ENCODE measurements at regions not wholly inside any gene's neighbourhood (a gene's known extent, or its start where the extent isn't known, plus 50 kb on each side); places are given as distances from the start of the nearest gene placed in this dataset.

DNA sequence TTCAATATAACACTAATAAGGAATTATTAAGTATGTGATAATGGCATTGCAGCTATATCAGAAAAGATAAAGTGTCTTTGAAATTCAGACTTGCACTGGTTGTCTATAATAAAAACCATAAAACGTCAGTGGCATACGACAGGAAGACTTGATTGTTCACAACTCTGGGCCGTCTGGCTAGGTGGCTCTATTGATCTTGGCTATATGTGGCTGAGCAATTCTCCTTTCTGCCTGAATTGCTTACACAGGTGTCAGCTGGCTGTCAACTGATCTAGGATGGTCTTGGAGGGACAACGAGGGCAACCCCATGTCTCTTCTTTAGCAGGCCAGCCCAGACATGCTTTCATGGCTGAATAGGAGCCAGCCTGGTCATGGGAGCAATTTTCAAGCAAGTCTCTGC lies 359.1 kb downstream of the QKI start:
- Mint-ChIP-seq H3K9me3 (no peaks in the 10 kb centered on the region), H3K27ac (no peak overlapping the region), H3K27me3 (peaks cover 14% of the 10 kb centered on the region), H3K4me1 (ENCODE audit: low read depth) (no peaks in the 10 kb centered on the region), H3K4me3 (no peak overlapping the region), H3K36me3 (ENCODE audit: low read depth) (no peaks in the 10 kb centered on the region)

- Mint-ChIP-seq H3K27me3 (peaks cover 17% of the 10 kb centered on the region), H3K4me3 (no peak overlapping the region), H3K36me3 (ENCODE audit: low read depth) (no peaks in the 10 kb centered on the region), H3K9me3 (no peaks in the 10 kb centered on the region), H3K27ac (no peak overlapping the region), H3K4me1 (ENCODE audit: low read depth) (no peaks in the 10 kb centered on the region)
Observed at GRCh38 chr6:163772701-163773100, 358.2 kb downstream of the QKI start.

- Mint-ChIP-seq H3K36me3 (ENCODE audit: low read depth) (no peaks in the 10 kb centered on the region), H3K4me1 (ENCODE audit: low read depth) (no peaks in the 10 kb centered on the region), H3K27me3 (peaks cover 23% of the 10 kb centered on the region), H3K27ac (no peak overlapping the region), H3K9me3 (no peaks in the 10 kb centered on the region), H3K4me3 (no peak overlapping the region)
Observed at GRCh38 chr6:163771180-163771579, 356.7 kb downstream of the QKI start.

DNA sequence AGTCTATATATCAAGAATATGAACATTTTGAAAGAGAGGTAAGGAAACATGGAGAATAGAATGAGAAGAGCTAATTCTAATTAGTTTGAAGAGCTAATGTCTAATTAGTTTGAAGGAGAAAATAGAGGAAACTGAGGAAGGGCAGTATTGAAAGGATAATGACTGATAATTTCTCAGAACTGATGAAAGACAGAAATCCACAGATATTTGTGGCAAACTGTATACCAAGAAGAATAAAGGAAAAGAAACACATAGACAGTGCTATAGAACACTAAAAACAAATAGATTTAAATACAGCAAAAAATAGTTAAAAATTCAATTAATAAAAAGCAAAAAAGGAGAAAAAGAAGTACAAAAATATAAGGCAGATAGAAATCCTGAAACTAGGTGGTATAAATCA lies 354.4 kb downstream of the QKI start:
- Mint-ChIP-seq H3K27me3 (peaks cover 32% of the 10 kb centered on the region), H3K4me1 (ENCODE audit: low read depth) (peaks cover 3% of the 10 kb centered on the region), H3K4me3 (no peak overlapping the region), H3K9me3 (no peaks in the 10 kb centered on the region), H3K36me3 (ENCODE audit: low read depth) (no peaks in the 10 kb centered on the region), H3K27ac (no peak overlapping the region)

DNA sequence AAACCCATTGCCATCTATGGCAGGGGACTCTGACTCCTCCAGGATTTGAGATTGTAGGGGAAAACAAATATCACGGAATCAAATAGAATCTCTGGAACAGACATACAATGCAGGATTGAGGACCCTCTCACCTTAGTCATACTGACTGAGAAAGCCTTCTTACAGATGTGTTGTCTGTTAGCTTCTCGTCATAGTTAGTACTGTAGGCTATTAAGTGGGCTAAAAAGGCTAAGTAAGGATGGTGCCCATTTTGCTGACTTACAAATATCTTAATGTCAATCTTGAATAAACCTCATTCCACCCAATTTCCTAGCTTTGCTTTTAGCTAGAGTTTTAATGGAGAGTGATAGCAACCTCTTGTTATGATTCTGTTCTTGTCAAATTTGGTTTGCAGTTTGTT lies 352.4 kb downstream of the QKI start:
- Mint-ChIP-seq H3K27ac (no peak overlapping the region), H3K36me3 (ENCODE audit: low read depth) (no peaks in the 10 kb centered on the region), H3K9me3 (no peaks in the 10 kb centered on the region), H3K4me1 (ENCODE audit: low read depth) (peaks cover 3% of the 10 kb centered on the region), H3K4me3 (no peak overlapping the region), H3K27me3 (peaks cover 38% of the 10 kb centered on the region)

DNA sequence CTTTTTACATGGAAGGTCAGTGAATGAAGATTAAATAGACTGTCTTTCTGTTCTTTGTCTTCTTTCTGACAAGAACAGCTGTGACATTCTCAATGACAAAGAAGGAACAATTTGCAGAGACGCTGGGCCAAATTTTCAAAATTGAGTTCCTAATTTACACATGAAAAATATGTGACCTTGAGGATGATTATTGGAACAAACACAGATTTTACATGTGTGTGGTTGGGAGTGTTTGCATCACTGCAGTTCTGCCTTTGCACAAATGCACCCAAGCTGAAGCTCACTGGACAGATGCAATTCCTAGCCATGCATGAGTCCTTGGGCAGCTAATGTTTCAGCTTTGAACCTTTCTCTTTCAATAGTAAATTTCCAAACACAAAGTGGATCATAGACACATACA lies 350.8 kb downstream of the QKI start:
- no peak overlapping the region for H3K4me3 Mint-ChIP-seq
- peaks cover 3% of the 10 kb centered on the region for H3K4me1 Mint-ChIP-seq (ENCODE audit: low read depth)
- peaks cover 43% of the 10 kb centered on the region for H3K27me3 Mint-ChIP-seq
- H3K27ac Mint-ChIP-seq = no peak overlapping the region
- no peaks in the 10 kb centered on the region for H3K9me3 Mint-ChIP-seq
- no peaks in the 10 kb centered on the region for H3K36me3 Mint-ChIP-seq (ENCODE audit: low read depth)

DNA sequence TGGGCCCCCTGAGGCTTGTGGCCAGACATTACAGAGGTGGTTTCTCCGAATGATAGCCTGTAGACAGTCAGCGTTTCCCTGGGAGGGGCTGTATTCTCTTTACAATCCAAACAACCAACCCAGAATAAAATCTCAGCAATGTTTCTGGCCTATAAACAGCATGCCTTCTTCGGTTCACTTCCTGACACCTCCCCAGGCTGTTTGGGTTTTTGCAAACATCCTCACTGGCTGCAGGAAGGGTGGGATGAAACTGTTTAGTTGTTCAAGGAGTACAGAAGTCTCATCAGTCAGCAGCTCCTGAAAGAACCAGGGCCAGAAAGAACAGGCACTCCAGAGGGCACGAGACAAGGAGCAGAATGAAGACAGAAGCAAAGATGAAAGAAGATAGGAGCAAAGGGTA lies 350.0 kb downstream of the QKI start:
- H3K27me3 Mint-ChIP-seq = peaks cover 41% of the 10 kb centered on the region
- no peaks in the 10 kb centered on the region for H3K9me3 Mint-ChIP-seq
- no peak overlapping the region for H3K27ac Mint-ChIP-seq
- no peak overlapping the region for H3K4me3 Mint-ChIP-seq
- H3K36me3 Mint-ChIP-seq (ENCODE audit: low read depth) = no peaks in the 10 kb centered on the region
- H3K4me1 Mint-ChIP-seq (ENCODE audit: low read depth) = peaks cover 3% of the 10 kb centered on the region

GRCh38 chr6:163761481-163761880 lies 347.0 kb downstream of the QKI start:
- Mint-ChIP-seq H3K4me1 (ENCODE audit: low read depth) (peaks cover 11% of the 10 kb centered on the region), H3K4me3 (no peak overlapping the region), H3K27ac (no peak overlapping the region), H3K9me3 (no peaks in the 10 kb centered on the region), H3K27me3 (peaks cover 35% of the 10 kb centered on the region), H3K36me3 (ENCODE audit: low read depth) (no peaks in the 10 kb centered on the region)

DNA sequence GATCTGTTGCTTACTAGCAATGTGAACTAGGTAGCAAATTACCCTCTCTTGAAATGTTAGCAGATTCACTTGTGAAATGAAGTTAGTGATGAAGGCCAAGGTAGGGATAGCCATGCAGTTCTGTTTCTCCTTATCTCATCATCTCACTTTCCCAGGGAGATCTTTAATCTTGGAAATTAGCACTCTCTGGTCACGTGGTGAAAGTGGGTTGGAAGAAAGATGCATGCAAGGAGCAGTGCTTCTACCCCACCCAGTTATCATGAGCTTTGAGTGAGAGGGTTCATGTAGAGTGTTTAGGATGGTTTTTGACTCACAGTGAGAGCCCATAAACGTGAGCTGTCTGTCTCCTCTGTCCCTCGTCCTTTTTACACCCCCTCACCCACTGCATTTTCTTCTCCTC lies 346.3 kb downstream of the QKI start:
- H3K27me3 Mint-ChIP-seq = peaks cover 32% of the 10 kb centered on the region
- H3K36me3 Mint-ChIP-seq (ENCODE audit: low read depth) = no peaks in the 10 kb centered on the region
- no peak overlapping the region for H3K27ac Mint-ChIP-seq
- H3K9me3 Mint-ChIP-seq = no peaks in the 10 kb centered on the region
- H3K4me3 Mint-ChIP-seq = no peak overlapping the region
- H3K4me1 Mint-ChIP-seq (ENCODE audit: low read depth) = peaks cover 12% of the 10 kb centered on the region

DNA sequence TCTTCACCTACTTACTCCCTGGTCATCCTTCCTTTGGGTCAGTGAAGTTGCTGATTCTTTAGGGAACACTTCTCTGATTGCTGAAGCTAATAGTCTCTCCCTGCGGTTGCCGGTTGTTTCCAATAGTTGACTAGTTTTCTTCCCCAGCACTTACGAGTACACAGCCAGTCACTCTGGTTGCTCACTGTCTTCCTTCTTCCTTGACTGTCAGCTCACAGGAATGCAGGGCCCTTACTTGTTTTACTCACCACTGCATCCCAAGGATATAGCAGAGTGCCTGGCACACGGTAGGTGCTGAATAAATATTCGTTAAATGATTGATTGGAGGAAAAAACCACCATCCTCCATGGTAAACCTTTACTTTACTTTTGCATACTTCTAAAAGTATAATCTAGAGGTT lies 345.0 kb downstream of the QKI start:
- no peak overlapping the region for H3K27ac Mint-ChIP-seq
- H3K4me1 Mint-ChIP-seq (ENCODE audit: low read depth) = peaks cover 13% of the 10 kb centered on the region
- no peak overlapping the region for H3K4me3 Mint-ChIP-seq
- H3K9me3 Mint-ChIP-seq = no peaks in the 10 kb centered on the region
- H3K36me3 Mint-ChIP-seq (ENCODE audit: low read depth) = no peaks in the 10 kb centered on the region
- peaks cover 29% of the 10 kb centered on the region for H3K27me3 Mint-ChIP-seq

- no peaks in the 10 kb centered on the region for H3K9me3 Mint-ChIP-seq
- H3K4me1 Mint-ChIP-seq (ENCODE audit: low read depth) = peaks cover 13% of the 10 kb centered on the region
- H3K4me3 Mint-ChIP-seq = no peak overlapping the region
- no peaks in the 10 kb centered on the region for H3K36me3 Mint-ChIP-seq (ENCODE audit: low read depth)
- no peak overlapping the region for H3K27ac Mint-ChIP-seq
- peaks cover 20% of the 10 kb centered on the region for H3K27me3 Mint-ChIP-seq
Observed at GRCh38 chr6:163757520-163757919, 343.0 kb downstream of the QKI start.

DNA sequence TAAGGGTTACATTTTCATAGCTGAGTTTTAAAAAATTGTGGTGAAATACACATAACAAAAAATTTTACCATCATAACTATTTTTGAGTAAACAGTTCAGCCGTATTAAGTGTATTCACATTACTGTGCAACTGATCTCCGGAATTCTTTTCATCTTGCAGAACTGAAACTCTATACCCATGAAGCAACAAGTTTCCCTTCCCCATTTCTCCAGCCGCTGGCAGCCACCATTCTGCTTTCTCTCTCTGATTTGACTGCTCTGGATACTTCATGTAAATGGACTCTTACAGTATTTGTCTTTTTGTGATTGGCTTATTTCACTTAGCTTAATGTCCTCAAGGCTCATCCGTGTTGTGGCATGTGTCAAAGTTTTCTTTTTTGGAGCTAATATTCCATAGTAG lies 341.6 kb downstream of the QKI start:
- no peaks in the 10 kb centered on the region for H3K36me3 Mint-ChIP-seq (ENCODE audit: low read depth)
- H3K4me1 Mint-ChIP-seq (ENCODE audit: low read depth) = peaks cover 19% of the 10 kb centered on the region
- H3K27ac Mint-ChIP-seq = no peak overlapping the region
- H3K4me3 Mint-ChIP-seq = no peak overlapping the region
- H3K9me3 Mint-ChIP-seq = no peaks in the 10 kb centered on the region
- H3K27me3 Mint-ChIP-seq = peaks cover 23% of the 10 kb centered on the region

DNA sequence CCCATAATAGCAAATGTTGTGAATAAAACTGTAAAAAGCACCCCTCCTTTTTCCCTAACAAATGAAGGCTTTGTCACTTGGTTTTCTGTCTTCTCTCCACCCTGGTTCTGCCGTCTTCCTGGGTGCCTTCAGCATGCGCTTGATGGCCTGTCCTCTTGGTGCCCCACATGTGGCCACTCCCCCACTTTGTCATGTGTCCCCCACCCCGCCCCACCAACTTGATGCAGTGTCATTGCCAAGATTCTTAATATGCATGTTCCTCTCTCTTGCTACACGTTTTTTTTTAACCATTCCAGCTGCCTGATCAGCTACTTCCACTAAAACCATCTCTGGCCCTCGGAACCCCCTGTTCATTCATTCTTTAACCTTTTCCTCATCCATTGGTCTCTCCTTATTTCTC lies 340.3 kb downstream of the QKI start:
- H3K4me3 Mint-ChIP-seq = no peak overlapping the region
- H3K27ac Mint-ChIP-seq = no peak overlapping the region
- peaks cover 28% of the 10 kb centered on the region for H3K27me3 Mint-ChIP-seq
- H3K36me3 Mint-ChIP-seq (ENCODE audit: low read depth) = no peaks in the 10 kb centered on the region
- no peaks in the 10 kb centered on the region for H3K9me3 Mint-ChIP-seq
- H3K4me1 Mint-ChIP-seq (ENCODE audit: low read depth) = peaks cover 31% of the 10 kb centered on the region

- Mint-ChIP-seq H3K9me3 (no peaks in the 10 kb centered on the region), H3K36me3 (ENCODE audit: low read depth) (no peaks in the 10 kb centered on the region), H3K27ac (no peak overlapping the region), H3K4me1 (ENCODE audit: low read depth) (peaks cover 34% of the 10 kb centered on the region), H3K27me3 (peaks cover 29% of the 10 kb centered on the region), H3K4me3 (no peak overlapping the region)
Observed at GRCh38 chr6:163753430-163753829, 338.9 kb downstream of the QKI start.

DNA sequence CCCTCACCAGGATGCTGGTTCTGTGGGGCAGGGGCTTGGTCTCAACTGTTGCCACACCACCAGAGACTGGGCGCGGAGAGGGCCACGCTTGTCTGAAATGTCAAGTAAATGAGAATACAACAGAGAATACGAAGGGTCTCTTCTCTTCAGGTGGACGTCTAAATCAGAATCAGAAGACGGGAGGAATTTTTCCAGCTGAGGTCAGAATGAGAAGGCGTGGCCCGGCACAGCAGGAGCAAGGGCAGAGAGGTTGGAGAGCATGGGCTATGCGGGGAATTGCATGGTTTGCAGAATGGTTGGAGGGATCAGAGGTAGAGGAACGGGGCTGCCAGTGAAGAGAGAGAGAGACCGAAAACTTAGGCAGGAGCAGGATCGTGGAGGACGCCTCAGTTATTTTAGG lies 337.9 kb downstream of the QKI start:
- Mint-ChIP-seq H3K36me3 (ENCODE audit: low read depth) (no peaks in the 10 kb centered on the region), H3K9me3 (no peaks in the 10 kb centered on the region), H3K27ac (no peak overlapping the region), H3K4me1 (ENCODE audit: low read depth) (peaks cover 34% of the 10 kb centered on the region), H3K27me3 (peaks cover 32% of the 10 kb centered on the region), H3K4me3 (no peak overlapping the region)

DNA sequence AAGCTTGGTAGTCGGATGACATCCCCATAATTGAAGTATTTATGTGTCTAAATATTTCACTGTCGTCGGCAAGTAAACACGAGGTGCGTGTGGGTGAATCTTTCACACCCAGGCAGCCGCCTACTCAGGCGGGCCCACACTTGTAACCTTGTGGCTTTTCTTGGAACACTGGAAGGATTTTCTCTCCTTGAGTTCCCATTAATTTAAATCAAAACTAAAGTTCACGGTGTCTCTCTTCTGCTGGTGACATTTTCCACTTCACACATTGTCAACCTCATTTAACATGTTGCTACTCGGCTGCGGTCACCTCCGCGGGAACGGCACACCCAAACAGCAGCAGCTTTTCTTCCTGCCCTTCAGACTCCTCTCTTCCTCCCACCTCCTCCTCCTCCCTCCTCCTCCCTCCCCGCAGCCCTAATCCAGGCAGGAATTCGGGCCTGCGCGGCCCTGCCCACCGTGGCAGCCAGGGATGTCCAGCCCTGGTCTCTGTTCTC lies 336.6 kb downstream of the QKI start:
- H3K27ac Mint-ChIP-seq = peak overlapping the region; percentile 46
- H3K27me3 Mint-ChIP-seq = peaks cover 42% of the 10 kb centered on the region
- no peaks in the 10 kb centered on the region for H3K36me3 Mint-ChIP-seq (ENCODE audit: low read depth)
- peak overlapping the region; percentile 1 for H3K4me3 Mint-ChIP-seq
- no peaks in the 10 kb centered on the region for H3K9me3 Mint-ChIP-seq
- H3K4me1 Mint-ChIP-seq (ENCODE audit: low read depth) = peaks cover 26% of the 10 kb centered on the region

All from stimulated activated naive CD8-positive, alpha-beta T cell treated with anti-CD3 and anti-CD28 coated beads, Interleukin-15, Interleukin-2, amounts not matched to agents 100 ng/mL and 50 ng/mL, for 24 hours (primary cell).